B cell (primary cell): ENCODE measurements at regions not wholly inside any gene's neighbourhood (a gene's known extent, or its start where the extent isn't known, plus 50 kb on each side); places are given as distances from the start of the nearest gene placed in this dataset.

ENCODE experiments used
- ATAC-seq: fragments of 200-7000 bp; cut with Tn5 transposase; one replicate; pipeline ENCODE4 v1.10.0; 2021; ENCODE audit warnings: low read depth, mild to moderate bottlenecking, moderate number of reproducible peaks, moderate library complexity
- CTCF ChIA-PET: fragments of 350-600 bp; sonication (Branson Sonifier 250); formaldehyde crosslinking; loops from one replicate; lab custom pipeline; 2021; ENCODE audit warnings: antibody characterized with exemption, inconsistent platforms; lab: Charles Lee
- POLR2A ChIA-PET: fragments of 350-600 bp; sonication (Branson Sonifier 250); formaldehyde crosslinking; loops from one replicate; lab custom pipeline; 2021; ENCODE audit warnings: antibody characterized with exemption; lab: Charles Lee
- DNase-seq: peaks from one replicate; pipeline ENCODE4 v3.0.0; 2013
- H2AFZ ChIP-seq: 2 replicates; pipeline ENCODE4 v1.6.1; 2012; ENCODE audit warnings: mild to moderate bottlenecking, low read depth, low read length; ENCODE audit not compliant: insufficient read depth, poor library complexity, severe bottlenecking
- H3K27ac ChIP-seq, 2 donors: 1 replicate in 1 of 2; 2 replicates in 1 of 2; pipeline ENCODE4 v1.5.1; 2012 to 2013; ENCODE audit warnings: low read length in 2 of 2, mild to moderate bottlenecking in 2 of 2, moderate library complexity in 1 of 2
- H3K27me3 ChIP-seq, 4 experiments: fragments of 200-600 bp in 1 of 4; sonication (generic) in 1 of 4; replicated peaks in 1 of 4; 1 replicate in 2 of 4; 2 replicates in 2 of 4; pipeline versions ENCODE4 v1.6.1 to v1.7.0; 2013 to 2016; ENCODE audit warnings: low read length in 3 of 4, mild to moderate bottlenecking in 2 of 4, mixed read lengths in 1 of 4, moderate library complexity in 1 of 4; ENCODE audit not compliant: insufficient read depth in 4 of 4, control insufficient read depth in 3 of 4; ENCODE audit errors: control extremely low read depth in 1 of 4
- H3K36me3 ChIP-seq, 2 experiments: replicated peaks in 1 of 2; 1 replicate in 1 of 2; 2 replicates in 1 of 2; pipeline versions ENCODE4 v1.6.1 to v1.7.1; 2013; ENCODE audit warnings: low read length in 1 of 2; ENCODE audit not compliant: insufficient read depth in 2 of 2, control insufficient read depth in 1 of 2; ENCODE audit errors: control extremely low read depth in 1 of 2, extremely low read depth in 1 of 2
- H3K4me1 ChIP-seq, 2 donors: fragments of 200-600 bp in 1 of 2; sonication (generic) in 1 of 2; 1 replicate in 1 of 2; 2 replicates in 1 of 2; pipeline versions ENCODE4 v1.5.1 to v1.6.1; 2013 to 2017; ENCODE audit warnings: low read length in 2 of 2; ENCODE audit not compliant: control insufficient read depth in 2 of 2, insufficient read depth in 2 of 2
- H3K4me2 ChIP-seq: replicated peaks from 2 replicates; pipeline ENCODE3; 2012; ENCODE audit warnings: mild to moderate bottlenecking, low read depth, low read length; ENCODE audit not compliant: poor library complexity, severe bottlenecking
- H3K4me3 ChIP-seq, 5 experiments: fragments of 200-600 bp in 1 of 5; sonication (generic) in 1 of 5; 1 replicate in 3 of 5; 2 replicates in 2 of 5; pipeline versions ENCODE4 v1.5.1 to v1.7.0; 2011 to 2016; ENCODE audit warnings: low read length in 4 of 5, mild to moderate bottlenecking in 4 of 5, low read depth in 2 of 5, control low read depth in 1 of 5, moderate library complexity in 1 of 5; ENCODE audit not compliant: insufficient read depth in 1 of 5; ENCODE audit errors: control extremely low read depth in 1 of 5, extremely low read depth in 1 of 5
- H3K79me2 ChIP-seq: fragments of 200-600 bp; sonication (generic); one replicate; pipeline ENCODE4 v1.6.0; 2016; ENCODE audit warnings: low read length; ENCODE audit not compliant: control insufficient read depth, insufficient read depth
- H3K9ac ChIP-seq: fragments of 200-600 bp; sonication (generic); 2 replicates; pipeline ENCODE4 v1.6.1; 2017; ENCODE audit warnings: mild to moderate bottlenecking, low read length, moderate library complexity
- H3K9me3 ChIP-seq, 3 donors: one replicate each; pipeline versions ENCODE4 v1.6.1 to v1.7.1; 2013; ENCODE audit warnings: low read length in 2 of 3; ENCODE audit not compliant: control insufficient read depth in 2 of 3, insufficient read depth in 1 of 3; ENCODE audit errors: control extremely low read depth in 1 of 3
- H4K20me1 ChIP-seq: 2 replicates; pipeline ENCODE4 v1.6.0; 2012; ENCODE audit warnings: mild to moderate bottlenecking, low read length; ENCODE audit not compliant: insufficient read depth, control insufficient read depth, poor library complexity, severe bottlenecking
- H3K27ac Mint-ChIP-seq: one replicate; pipeline ENCODE4 v1.8.0; 2021; ENCODE audit warnings: mixed read lengths
- H3K27me3 Mint-ChIP-seq: one replicate; pipeline ENCODE4 v1.8.0; 2021; ENCODE audit warnings: mixed read lengths
- H3K4me1 Mint-ChIP-seq: one replicate; pipeline ENCODE4 v1.8.0; 2021; ENCODE audit warnings: mixed read lengths
- H3K4me3 Mint-ChIP-seq: one replicate; pipeline ENCODE4 v1.8.0; 2021; ENCODE audit warnings: mixed read lengths
- H3K9me3 Mint-ChIP-seq: one replicate; pipeline ENCODE4 v1.8.0; 2022; ENCODE audit warnings: mixed read lengths; ENCODE audit not compliant: insufficient read depth
- CTCF ChIP-seq: fragments of 200-600 bp; IDR thresholded peaks from one replicate; pipeline ENCODE4 v1.8.0; 2022; ENCODE audit warnings: antibody characterized with exemption, mild to moderate bottlenecking
- EZH2 ChIP-seq: IDR thresholded peaks from 2 replicates; pipeline ENCODE4 v1.6.1; 2012; ENCODE audit warnings: borderline replicate concordance, low read depth, mild to moderate bottlenecking, moderate library complexity, low read length; ENCODE audit not compliant: insufficient read depth, poor library complexity, severe bottlenecking
- WGBS: methylation state at CpG from one replicate; pipeline ENCODE4 v1.1.5; 2013; ENCODE audit warnings: missing lambda C conversion rate; ENCODE audit not compliant: insufficient coverage; 5-methylcytosine and 5-hydroxymethylcytosine counted together
- intact Hi-C: fragments of 100-400 bp; cut with micrococcal nuclease; formaldehyde crosslinking; loops from one replicate; pipeline ENCODE4 v1.10.0; 2022

GRCh38 chr2:183859129-183859528 lies 734.9 kb downstream of the NUP35 start:
- Histone ChIP-seq H4K20me1 (no peaks in the 10 kb centered on the region), H3K4me3 (no peak overlapping the region), H3K27ac (no peak overlapping the region), H2AFZ (no peak overlapping the region), H3K9me3 (no peaks in the 10 kb centered on the region), H3K79me2 (no peaks in the 10 kb centered on the region), H3K9ac (no peak overlapping the region), H3K27me3 (no peaks in the 10 kb centered on the region), H3K4me1 (no peaks in the 10 kb centered on the region), H3K4me2 (no peak overlapping the region), H3K36me3 (no peaks in the 10 kb centered on the region)
- Mint-ChIP-seq H3K27me3 (no peaks in the 10 kb centered on the region), H3K9me3 (peaks cover 7% of the 10 kb centered on the region), H3K4me1 (no peaks in the 10 kb centered on the region), H3K27ac (no peak overlapping the region), H3K4me3 (no peak overlapping the region)
- no peak for ATAC-seq
- intact Hi-C loops = no loop called here
- ChIA-PET POLR2A (no interaction called here), CTCF (no interaction called here)
- no CpG with 5 or more reads among the region's 2 CpGs for WGBS
- TF ChIP-seq EZH2 = no peak
- no peak for TF ChIP-seq CTCF
- DNase-seq = no peak

- TF ChIP-seq CTCF (no peak), EZH2 (no peak)
- DNase-seq (no peak), ATAC-seq (no peak)
- no peak overlapping the region for H3K4me3 ChIP-seq
- no peaks in the 10 kb centered on the region for H3K9me3 ChIP-seq
- POLR2A ChIA-PET = no interaction called here
- no peaks in the 10 kb centered on the region for H3K79me2 ChIP-seq
- H3K27ac Mint-ChIP-seq = no peak overlapping the region
- no peaks in the 10 kb centered on the region for H4K20me1 ChIP-seq
- no peaks in the 10 kb centered on the region for H3K27me3 ChIP-seq
- no peak overlapping the region for H3K4me3 Mint-ChIP-seq
- no peaks in the 10 kb centered on the region for H3K4me1 Mint-ChIP-seq
- no peaks in the 10 kb centered on the region for H3K36me3 ChIP-seq
- no peaks in the 10 kb centered on the region for H3K9me3 Mint-ChIP-seq
- intact Hi-C loops = no loop called here
- H2AFZ ChIP-seq = no peak overlapping the region
- no peak overlapping the region for H3K4me2 ChIP-seq
- H3K27ac ChIP-seq = no peak overlapping the region
- no peak overlapping the region for H3K9ac ChIP-seq
- 100% methylated on average over 1 of the region's 2 CpGs for WGBS
- no peaks in the 10 kb centered on the region for H3K4me1 ChIP-seq
- no peaks in the 10 kb centered on the region for H3K27me3 Mint-ChIP-seq
- CTCF ChIA-PET = no interaction called here
Measured at GRCh38 chr2:183866666-183867065, 731.7 kb upstream of the ZNF804A start.
